HuH-7.5 (cell line): ENCODE measurements at regions not wholly inside any gene's neighbourhood (a gene's known extent, or its start where the extent isn't known, plus 50 kb on each side); places are given as distances from the start of the nearest gene placed in this dataset.
"Not testable (repeated sequence)": the region's sequence is repeated elsewhere in the genome, so short reads cannot be mapped to it uniquely, and the experiment has no call there.

Source experiments
- DNase-seq: peaks from one replicate; pipeline ENCODE4 v3.0.0; 2011; ENCODE audit warnings: low spot score

DNA sequence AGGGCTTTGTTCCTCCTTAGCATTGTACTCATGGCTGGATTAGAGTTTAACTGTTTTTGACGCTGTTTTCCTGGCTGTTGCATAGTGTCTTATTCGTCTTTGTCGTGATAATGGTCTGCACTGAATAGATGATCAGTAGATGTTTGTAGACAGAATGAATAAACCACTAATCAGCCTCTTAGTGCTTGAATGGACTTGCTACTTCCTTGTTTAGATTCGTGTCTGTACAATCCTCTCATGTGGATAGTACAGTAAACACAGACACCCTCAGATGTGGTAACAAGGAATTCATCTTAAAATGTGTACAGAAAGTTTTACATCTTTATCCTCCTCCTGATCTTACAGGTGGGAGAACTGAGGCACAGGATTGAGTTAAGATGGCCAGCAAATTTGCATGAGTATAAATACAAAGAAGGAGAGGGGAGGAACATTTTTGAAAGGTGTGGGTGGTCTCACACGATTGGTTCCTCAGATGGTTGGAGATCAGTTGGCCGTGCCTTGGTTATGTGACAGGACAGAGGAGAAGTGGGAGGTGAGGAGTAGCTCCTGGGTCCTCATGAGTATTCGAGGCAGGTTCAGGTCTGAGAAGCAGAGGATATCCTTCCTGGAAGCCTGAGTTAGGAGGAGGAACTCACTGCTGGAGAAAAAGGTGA, 196.0 kb downstream of the KLRB1 start:
- not testable (repeated sequence) for DNase-seq

DNA sequence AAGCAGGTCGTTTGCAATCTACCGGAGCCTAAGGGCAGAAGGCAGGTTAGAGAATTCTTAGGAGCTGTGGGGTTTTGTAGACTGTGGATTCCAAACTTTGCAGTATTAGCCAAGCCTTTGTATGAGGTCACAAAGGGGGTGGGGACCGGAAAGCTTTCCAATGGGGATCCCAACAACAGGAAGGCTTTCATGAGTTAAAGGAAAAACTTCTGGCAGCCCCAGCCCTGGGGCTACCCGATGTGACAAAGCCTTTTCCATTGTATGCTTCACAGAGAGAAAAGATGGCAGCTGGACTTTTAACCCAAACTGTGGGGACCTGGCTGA, 199.2 kb upstream of the PZP start:
- DNase-seq = not testable (repeated sequence)

DNA sequence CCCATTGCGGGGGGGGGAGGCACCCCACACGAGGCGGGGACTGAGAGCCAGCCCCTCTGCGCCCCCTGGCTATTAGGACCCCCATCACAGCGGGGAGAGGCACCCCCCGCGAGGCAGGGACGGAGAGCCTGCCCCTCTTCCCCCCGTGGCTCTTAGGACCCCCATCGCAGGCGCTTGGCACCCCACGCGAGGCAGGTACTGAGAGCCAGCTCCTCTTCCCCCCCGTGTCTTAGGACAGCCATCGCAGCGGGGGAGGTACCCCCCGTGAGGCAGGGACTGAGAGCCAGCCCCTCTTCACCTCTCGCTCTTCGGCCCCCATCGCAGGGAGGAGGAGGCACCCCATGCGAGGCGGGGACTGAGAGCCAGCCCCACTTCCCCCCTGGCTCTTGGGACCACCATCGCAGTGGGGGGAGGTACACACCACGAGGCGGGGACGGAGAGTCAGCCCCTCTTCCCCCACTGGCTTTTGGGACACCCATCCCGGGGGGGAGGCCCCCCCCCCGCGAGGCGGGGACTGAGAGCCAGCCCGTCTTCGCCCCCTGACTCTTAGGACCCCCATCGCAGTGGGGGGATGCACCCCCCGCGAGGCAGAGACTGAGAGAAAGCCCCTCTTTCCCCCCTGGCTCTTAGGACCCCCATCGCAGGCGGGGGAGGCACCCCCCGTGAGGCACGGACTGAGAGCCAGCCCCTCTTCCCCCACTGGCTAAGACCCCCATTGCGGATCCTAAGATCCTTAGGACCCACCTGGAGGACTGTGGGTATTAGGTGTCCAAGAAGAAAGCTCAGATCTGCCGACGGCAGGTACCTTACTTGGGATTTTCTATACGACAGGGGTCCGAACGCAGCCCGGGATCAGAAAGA, 198.6 kb upstream of the PZP start:
- no peak for DNase-seq

DNA sequence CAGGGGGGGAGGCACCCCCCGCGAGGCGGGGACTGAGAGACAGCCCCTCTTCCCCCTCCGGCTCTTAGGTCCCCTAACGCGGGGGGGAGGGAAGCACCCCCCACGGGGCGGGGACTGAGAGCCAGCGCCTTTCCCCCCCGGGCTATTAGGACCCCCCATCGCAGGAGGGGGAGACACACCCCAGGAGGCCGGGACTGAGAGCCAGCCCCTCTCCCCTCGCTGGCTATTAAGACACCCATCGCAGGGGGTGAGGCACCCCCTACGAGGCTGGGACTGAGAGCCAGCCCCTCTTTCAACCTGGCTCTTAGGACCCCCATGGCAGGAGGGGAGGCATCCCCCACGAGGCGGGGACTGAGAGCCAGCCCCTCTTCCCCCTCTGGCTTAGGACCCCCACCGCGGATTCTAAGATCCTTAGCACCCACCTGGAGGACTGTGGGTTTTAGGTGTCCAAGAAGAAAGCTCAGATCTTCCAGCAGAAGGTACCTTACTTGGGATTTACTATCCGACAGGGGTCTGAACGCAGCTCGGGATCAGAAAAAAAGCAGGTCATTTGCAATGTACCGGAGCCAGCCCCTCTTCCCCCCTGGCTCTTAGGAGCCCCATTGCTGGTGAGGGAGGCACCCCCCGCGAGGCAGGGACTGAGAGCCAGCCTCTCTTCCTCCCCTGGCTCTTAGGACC, 197.8 kb upstream of the PZP start:
- no peak for DNase-seq

DNA sequence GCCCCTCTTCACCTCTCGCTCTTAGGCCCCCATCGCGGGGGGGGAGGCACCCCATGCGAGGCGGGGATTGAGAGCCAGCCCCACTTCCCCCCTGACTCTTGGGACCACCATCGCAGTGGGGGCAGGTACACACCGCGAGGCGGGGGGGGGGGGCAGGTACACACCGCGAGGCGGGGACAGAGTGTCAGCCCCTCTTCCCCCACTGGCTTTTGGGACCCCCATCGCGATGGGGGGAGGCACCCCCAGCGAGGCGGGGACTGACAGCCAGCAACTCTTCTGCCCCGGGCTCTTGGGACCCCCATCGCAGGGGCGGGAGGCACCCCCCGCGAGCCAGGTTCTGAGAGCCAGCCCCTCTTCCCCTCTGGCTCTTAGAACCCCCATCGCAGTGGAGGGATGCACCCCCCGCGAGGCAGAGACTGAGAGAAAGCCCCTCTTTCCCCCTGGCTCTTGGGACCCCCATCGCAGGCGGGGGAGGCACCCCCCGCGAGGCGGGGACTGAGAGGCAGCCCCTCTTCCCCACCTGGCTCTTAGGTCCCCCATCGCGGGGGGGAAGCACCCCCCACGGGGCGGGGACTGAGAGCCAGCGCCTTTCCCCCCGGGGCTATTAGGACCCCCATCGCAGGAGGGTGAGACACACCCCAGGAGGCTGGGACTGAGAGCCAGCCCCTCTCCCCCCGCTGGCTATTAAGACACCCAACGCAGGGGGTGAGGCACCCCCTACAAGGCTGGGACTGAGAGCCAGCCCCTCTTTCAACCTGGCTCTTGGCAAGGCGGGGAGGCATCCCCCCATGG, 196.5 kb upstream of the PZP start:
- no peak for DNase-seq

DNA sequence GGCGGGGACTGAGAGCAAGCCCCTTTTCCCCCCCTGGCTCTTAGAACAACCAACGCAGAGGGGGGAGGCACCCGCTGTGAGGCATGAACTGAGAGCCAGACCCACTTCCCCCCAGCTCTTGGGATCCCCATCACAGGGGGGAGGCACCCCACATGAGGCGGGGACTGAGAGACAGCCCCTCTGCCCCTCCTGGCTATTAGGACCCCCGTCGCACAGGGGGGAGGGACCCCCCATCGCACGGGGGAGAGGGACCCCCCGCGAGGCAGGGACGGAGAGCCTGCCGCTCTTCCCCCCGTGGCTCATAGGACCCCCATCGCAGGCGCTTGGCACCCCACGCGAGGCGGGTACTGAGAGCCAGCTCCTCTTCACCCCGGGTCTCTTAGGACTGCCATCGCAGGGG, 195.8 kb upstream of the PZP start:
- DNase-seq = no peak

DNA sequence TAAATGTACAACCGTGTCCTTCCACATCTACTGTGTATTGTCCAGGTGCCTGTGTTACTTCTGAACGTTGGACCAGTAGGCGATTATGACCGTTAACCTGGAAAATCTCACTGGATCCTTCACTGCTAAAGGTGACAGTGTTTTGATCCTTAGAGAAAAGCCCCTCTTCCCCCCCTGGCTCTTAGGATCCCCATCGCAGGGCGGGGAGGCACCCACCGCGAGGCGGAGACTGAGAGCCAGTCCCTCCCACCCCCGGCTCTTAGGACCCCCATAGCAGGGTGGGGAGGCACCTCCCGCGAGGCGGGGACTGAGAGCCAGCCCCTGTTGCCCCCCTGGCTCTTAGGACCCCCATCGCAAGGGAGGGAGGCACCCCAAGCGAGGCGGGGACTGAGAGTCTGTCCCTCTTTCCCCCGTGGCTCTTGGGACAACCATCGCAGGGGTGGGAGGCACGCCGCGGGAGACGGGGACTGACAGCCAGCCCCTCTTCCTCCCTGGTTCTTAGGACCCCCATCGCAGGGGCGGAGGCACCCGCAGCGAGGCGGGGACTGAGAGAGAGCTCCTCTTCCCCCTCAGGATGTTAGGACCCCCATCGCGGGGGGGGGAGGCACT, 194.3 kb upstream of the PZP start:
- not testable (repeated sequence) for DNase-seq

DNA sequence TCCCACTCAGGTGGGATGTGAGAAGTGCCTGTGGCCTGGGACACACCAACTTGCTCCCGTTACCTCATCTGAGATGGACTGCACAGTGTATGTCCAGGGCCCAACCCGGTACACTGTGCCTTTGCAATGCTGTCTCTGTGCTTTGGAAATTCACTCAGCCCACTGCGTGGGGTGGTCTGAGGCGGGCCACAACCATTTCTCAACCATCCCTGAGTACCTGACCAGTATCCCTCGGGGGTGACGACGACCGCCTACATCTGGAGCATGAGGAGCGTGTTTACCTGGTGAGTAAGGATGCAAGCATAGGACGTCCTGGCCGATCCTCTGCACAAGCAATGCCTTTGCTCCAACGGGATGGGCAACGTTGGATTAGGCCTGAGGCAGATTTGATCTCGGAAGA, 188.2 kb upstream of the PZP start:
- DNase-seq = not testable (repeated sequence)

DNA sequence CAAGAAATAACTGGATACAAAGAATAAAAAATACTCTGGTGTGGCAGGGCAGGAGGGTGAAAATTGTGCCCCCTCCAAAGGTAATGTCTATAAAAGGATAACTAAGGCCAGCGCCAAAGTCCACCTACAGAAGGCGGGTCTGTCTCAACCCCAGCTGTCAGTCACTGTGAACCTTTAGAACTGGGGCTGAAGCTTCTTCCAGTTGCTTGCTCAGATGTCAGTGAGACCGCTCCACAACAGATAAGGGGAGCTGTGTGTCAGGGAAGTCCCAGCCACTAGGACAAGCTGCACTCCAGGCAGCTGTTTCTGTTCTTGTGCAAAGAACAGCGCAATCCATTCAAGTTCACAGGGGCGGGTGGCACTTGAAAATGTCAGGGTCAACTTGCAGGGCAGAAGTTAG, 187.0 kb upstream of the PZP start:
- DNase-seq = not testable (repeated sequence)

DNA sequence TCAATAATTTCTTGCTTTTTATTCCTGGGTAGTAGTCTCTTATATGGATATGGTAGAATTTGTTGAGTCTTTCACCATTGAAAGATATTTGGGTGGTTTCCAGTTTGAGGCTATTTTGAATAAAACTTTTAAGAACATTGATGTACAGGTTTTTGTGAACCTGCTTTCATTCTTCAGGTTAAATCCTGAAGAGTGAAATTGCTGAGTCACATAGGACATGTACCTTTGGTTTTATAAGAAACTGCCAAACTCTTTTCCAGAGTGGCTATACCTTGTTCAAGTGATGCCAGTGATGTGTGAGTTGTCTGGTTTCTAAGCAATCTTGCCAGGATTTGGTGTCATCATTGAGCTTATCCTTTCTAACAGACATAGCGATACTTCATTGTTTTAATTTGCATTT, 184.6 kb upstream of the PZP start:
- DNase-seq = no peak

DNA sequence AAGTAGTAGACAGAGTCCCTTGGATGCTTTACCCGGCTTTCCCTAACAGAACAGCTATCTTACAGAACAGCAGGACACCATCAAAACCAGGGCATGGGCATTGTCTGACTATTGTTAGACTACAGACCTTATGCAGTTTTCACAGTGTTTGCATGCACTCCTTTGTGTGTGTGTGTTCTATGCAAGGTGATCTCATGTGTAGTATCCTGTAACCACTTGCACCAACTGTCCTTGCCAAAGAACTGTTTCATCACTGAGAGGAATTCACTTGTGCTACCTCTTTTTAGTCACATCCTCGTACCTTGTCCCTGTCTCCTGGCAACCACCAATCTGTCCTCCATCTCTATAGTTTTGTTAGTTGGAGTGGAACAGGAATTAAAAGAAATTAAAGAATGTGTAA, 183.6 kb upstream of the PZP start:
- DNase-seq = no peak

DNA sequence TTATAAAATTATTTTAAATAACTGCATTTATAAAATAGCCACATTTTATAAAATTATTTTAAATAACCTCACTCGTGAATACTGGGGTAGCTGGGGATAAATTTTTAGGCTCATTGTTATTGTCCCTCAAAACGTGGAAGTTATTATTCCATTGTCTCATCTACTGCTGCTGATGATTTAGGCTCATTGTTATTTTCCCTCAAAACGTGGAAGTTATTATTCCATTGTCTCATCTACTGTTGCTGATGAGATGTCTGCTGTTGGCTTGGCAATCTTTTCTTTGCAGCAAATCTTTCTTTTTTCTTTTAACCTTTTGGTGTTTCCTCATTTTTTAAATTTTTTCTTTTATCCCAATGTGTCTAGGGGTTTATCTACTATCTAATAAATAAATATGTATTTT, 182.6 kb upstream of the PZP start:
- DNase-seq = no peak

DNA sequence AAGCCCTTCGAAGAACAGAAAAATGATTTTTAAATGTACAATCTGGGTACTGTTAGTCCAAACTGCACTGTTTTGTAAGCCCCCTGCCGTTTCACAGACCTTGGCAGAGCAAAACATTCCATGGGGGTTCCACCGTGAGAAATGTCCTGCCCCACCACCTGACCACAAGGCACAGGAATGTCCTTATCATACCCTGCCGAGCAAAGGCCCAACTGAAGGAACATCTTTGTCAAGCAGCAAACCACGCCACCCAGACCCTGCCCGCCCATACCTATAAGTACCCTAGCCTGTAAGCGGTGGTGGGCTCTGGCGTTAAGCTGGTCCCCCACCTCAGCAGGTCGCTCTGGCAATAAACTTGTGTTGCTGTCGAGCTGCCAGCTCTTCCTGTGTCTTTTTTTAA, 181.6 kb upstream of the PZP start:
- DNase-seq = no peak

DNA sequence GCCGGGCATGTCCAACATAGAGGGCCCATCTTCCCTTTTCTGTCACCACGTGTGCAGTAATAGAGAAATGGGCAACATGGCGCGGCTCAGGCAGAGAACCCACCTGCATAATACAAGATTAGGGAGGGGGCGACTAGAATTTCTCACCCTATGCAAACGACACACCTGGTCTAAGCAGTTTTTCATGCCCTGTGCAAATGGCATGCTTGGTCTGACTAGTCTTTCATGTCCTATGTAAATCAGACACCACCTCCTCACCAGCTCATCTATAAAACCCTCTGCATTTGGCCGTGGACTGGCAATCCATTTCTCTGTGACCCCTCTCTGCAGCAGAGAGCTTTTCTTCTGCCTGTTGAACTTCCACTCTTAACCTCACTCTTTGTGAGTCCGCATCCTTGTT, 180.2 kb upstream of the PZP start:
- DNase-seq = no peak

DNA sequence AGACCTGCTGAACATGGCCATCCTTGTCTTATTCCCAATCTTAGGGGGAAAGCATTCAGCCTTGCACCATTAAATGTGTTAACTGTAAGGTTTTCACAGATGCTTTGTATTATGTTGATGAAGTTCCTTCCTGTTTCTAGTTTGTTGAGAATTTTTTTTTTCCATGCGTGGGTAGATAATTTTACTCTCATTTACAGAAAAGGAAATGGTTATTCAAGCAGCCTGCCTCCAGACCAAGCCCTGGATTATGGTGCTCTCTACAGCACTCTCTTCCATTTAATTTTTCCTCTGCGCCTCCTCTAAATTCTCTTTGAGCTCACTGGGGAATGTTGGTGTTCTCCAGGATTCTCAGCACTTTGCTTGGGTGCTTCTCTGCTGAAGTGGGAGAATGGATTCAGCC, 179.3 kb upstream of the PZP start:
- DNase-seq = no peak

DNA sequence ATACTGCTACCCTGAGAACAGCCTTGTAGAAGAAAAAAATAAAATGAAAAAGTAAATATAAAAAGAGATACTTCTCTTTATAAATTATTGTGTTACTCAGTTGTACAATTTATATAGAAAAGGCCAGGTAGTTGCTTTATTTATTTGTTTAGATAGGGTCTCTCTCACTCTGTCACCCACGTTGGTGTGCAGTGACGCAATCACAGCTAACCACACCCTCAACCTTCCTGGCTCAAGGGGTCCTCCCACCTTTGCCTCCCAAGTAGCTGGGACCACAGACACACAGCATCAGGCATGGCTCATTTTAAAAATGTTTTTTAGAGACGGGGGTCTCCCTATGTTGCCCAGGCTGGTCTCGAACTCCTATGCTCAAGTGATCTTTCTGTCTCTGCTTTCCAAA, 175.4 kb upstream of the PZP start:
- DNase-seq = no peak

DNA sequence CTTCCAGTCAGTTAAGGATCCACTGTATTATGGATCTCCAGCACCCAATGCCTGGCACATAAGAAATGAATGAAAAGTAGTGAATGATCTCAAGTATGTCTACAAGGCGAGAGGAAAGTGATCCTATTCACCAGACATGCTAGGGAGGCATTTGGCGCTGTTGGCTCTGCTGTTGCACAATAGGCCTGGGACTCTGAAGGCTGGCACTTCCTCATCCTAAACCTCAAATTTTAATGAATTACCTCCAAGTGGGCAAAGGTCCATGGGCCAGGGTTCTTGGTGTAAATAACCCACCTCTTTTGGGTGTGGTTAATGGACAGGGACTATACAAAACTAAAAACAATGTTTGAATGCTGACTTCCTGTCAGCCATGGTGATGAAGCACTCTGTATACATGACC, 173.4 kb upstream of the PZP start:
- no peak for DNase-seq

DNA sequence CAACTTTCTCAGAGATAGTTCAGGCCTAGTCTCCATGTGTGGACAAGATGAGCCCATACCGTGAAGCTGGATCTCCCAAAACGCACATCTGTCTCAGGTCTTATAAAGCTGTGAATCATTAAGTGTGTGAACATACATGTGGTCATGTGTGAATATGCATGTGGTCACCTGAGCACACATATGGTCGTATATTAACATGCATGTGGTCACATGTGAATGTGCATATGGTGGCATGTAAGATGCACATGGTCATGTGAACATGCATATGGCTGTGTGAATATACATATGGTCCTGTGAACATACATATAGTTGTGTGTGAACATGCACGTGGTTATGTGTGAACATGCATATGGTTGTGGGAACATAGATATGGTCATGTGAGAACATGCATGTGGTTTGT, 172.5 kb upstream of the PZP start:
- no peak for DNase-seq

DNA sequence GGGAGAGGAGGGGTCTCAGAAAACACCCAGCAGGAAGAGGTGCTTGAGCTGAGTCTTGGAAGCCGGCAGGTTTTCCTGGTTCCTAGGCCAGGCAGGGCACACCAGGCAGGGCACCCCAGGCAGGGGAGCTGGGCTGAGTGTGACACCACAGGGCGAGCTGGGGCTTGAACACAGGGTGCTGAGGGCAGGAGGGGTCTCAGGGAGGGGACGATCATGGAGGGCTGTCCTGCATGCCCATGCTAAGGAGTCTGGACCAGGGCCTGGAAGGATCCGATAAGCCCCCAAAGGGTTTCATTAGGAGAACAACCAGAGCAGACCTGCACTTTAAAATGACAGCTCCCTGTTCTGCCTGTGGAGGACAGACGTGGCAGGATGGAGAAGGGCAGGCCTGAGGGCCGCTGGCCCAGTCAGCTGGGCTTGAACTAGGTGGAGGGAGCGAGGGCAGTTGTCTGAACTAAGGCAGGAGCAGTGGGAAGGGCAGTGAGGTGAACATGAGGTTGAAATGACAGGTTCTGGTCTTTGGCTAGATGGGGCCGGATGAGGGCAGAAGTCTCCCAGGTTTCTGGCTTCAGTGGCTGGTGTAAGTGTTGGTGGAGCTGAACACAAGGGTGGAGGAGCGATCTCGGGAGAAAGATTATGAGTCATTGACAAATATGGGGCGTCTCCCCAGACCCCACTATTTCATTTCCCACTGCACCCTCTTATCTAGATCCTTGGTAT, 171.0 kb upstream of the PZP start:
- DNase-seq = no peak

DNA sequence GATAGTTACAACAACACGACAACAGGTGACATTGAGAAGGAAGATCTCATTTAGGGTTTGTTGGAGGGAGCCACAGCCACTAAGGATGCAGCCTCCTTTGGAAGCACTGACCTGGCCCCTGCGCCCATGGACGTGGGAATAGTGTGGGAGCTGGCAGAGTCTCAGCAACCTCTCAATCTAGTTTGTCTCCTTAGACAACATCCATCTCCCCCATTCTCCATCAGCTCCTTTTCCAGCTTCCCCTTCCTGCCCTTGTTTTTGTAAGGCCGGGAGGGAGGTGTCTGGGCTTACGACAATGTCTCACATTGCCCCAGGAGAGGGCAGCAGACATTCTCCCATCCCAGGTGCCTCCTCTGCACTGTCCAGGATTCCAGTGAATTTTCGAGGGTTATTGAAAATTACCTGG, 170.2 kb upstream of the PZP start:
- peak; percentile 29 for DNase-seq

DNA sequence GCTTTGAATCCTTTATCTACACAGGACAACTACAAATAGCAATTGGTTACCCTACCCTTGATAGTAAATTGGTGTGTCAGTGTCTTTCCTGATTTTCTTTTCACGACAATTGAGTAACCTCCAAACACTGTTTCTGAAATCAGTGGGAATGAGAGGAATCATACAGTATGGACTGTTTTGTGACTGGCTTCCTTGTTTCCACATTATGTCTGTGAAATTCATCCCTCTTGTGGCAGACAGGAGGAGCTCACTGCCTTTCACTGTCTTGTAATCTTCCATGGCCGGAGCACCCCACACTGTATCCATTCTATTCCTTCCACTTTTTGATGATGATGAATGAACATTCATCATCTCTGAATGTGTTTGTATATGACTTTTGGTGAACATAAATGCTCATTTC, 164.0 kb upstream of the PZP start:
- DNase-seq = no peak

DNA sequence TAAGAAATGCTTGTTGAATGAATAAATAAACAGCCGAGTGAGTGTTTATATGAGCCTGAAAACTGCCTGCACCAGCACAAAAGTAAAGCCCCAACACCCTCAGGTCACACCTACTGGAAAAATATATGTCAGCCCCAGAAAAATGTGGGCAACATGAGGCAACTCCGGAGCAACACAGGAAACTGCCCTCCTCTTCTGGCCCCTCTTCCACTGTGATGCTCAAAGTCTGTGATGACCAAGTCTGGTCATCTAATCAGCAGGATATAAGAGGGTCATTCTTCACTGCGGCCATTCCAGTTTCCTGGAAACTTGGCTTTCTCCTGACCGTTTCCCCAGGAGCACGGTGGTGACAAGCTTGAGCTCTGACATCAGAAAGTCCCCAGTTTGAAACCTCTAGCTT, 159.6 kb upstream of the PZP start:
- no peak for DNase-seq
